ENCODE measurements at regions not wholly inside any gene's neighbourhood (a gene's known extent, or its start where the extent isn't known, plus 50 kb on each side); places are given as distances from the start of the nearest gene placed in this dataset.

GRCh38 chrX:40501164-40501855 is 79.5 kb upstream of the ATP6AP2 start:
- no peaks in the 10 kb centered on the region for H3K4me1 ChIP-seq
- H3K27ac ChIP-seq: no peak overlapping the region
- H3K9me3 ChIP-seq: no peaks in the 10 kb centered on the region
- H3K36me3 ChIP-seq: no peaks in the 10 kb centered on the region
- intact Hi-C loops (cut with DNase I; ENCODE audit: low total_unique reads): no loop called here
- no peaks in the 10 kb centered on the region for H3K27me3 ChIP-seq
- H3K4me3 ChIP-seq: no peak overlapping the region
- TF ChIP-seq POLR2A (IDR thresholded peaks at IDR 0.05): no peak
- TF ChIP-seq CTCF (IDR thresholded peaks at IDR 0.05): no peak
- no peak for DNase-seq

GRCh38 chrX:40496728-40497127 is 84.0 kb upstream of the ATP6AP2 start:
- H3K9me3 ChIP-seq: no peaks in the 10 kb centered on the region
- TF ChIP-seq CTCF (IDR thresholded peaks at IDR 0.05) (no peak), POLR2A (IDR thresholded peaks at IDR 0.05) (no peak)
- intact Hi-C loops (cut with DNase I; ENCODE audit: low total_unique reads): no loop called here
- peak overlapping the region in 1 of 2 donors; percentile 56 for H3K27ac ChIP-seq
- no peaks in the 10 kb centered on the region for H3K4me1 ChIP-seq
- H3K27me3 ChIP-seq: no peaks in the 10 kb centered on the region
- no peak overlapping the region for H3K4me3 ChIP-seq
- H3K36me3 ChIP-seq: no peaks in the 10 kb centered on the region
- peak in 1 of 2 donors; percentile 22 for DNase-seq

- Histone ChIP-seq H3K27me3 (no peaks in the 10 kb centered on the region), H3K4me3 (no peak overlapping the region), H3K9me3 (no peaks in the 10 kb centered on the region), H3K27ac (no peak overlapping the region), H3K4me1 (no peaks in the 10 kb centered on the region), H3K36me3 (no peaks in the 10 kb centered on the region)
- intact Hi-C loops (cut with DNase I; ENCODE audit: low total_unique reads): no loop called here
- TF ChIP-seq POLR2A (IDR thresholded peaks at IDR 0.05): no peak
- TF ChIP-seq CTCF (IDR thresholded peaks at IDR 0.05): no peak
- DNase-seq: no peak
These were observed 85.1 kb upstream of the ATP6AP2 start for GRCh38 chrX:40495659-40496058.

GRCh38 chrX:40494005-40494404 is 86.8 kb upstream of the ATP6AP2 start:
- TF ChIP-seq POLR2A (IDR thresholded peaks at IDR 0.05) (no peak), CTCF (IDR thresholded peaks at IDR 0.05) (no peak)
- H3K4me3 ChIP-seq: no peak overlapping the region
- no peaks in the 10 kb centered on the region for H3K36me3 ChIP-seq
- no peaks in the 10 kb centered on the region for H3K4me1 ChIP-seq
- no peaks in the 10 kb centered on the region for H3K27me3 ChIP-seq
- intact Hi-C loops (cut with DNase I; ENCODE audit: low total_unique reads): no loop called here
- no peaks in the 10 kb centered on the region for H3K9me3 ChIP-seq
- H3K27ac ChIP-seq: no peak overlapping the region
- DNase-seq: no peak

- intact Hi-C loops (cut with DNase I; ENCODE audit: low total_unique reads): no loop called here
- TF ChIP-seq CTCF (IDR thresholded peaks at IDR 0.05) (no peak), POLR2A (IDR thresholded peaks at IDR 0.05) (no peak)
- Histone ChIP-seq H3K4me1 (no peaks in the 10 kb centered on the region), H3K9me3 (no peaks in the 10 kb centered on the region), H3K36me3 (no peaks in the 10 kb centered on the region), H3K27ac (no peak overlapping the region), H3K4me3 (no peak overlapping the region), H3K27me3 (no peaks in the 10 kb centered on the region)
- no peak for DNase-seq
These were observed 92.5 kb upstream of the ATP6AP2 start for GRCh38 chrX:40488296-40488695.

All from uterus (tissue), 3 donors.